Cardiac muscle cell (in vitro differentiated cells and primary cell): ENCODE measurements at regions not wholly inside any gene's neighbourhood (a gene's known extent, or its start where the extent isn't known, plus 50 kb on each side); places are given as distances from the start of the nearest gene placed in this dataset.

Source experiments
- DNase-seq, 2 donors: peaks; one replicate each; pipeline versions ENCODE4 v3.0.0 to v3.0.0-alpha.2; 2010 to 2017; ENCODE audit warnings: low read depth in 1 of 2, low spot score in 1 of 2
- H3K27ac ChIP-seq: fragments of 200-600 bp; sonication (generic); 2 replicates; pipeline ENCODE4 v1.5.1; 2016
- H3K27me3 ChIP-seq: fragments of 200-600 bp; sonication (generic); 2 replicates; pipeline ENCODE4 v1.6.0; 2016; ENCODE audit warnings: control low read depth
- H3K36me3 ChIP-seq: fragments of 200-600 bp; sonication (generic); 2 replicates; pipeline ENCODE4 v1.5.1; 2016; ENCODE audit warnings: control low read depth
- H3K4me1 ChIP-seq: fragments of 200-600 bp; sonication (generic); 2 replicates; pipeline ENCODE4 v1.8.1; 2017; ENCODE audit warnings: low read depth, mild to moderate bottlenecking, mixed run types
- H3K4me3 ChIP-seq: fragments of 200-600 bp; sonication (generic); 2 replicates; pipeline ENCODE4 v1.5.1; 2016; ENCODE audit warnings: mild to moderate bottlenecking
- H3K9me3 ChIP-seq: fragments of 200-600 bp; sonication (generic); 2 replicates; pipeline ENCODE4 v1.5.1; 2017; ENCODE audit warnings: low read depth, mild to moderate bottlenecking, control low read depth
- CTCF ChIP-seq: IDR thresholded peaks from 2 replicates; pipeline ENCODE4 v1.5.1; 2012; ENCODE audit warnings: low read depth, mild to moderate bottlenecking, low read length

- no peaks in the 10 kb centered on the region for H3K27me3 ChIP-seq
- no peaks in the 10 kb centered on the region for H3K4me1 ChIP-seq
- no peak overlapping the region for H3K4me3 ChIP-seq
- H3K27ac ChIP-seq, result no peak overlapping the region
- TF ChIP-seq CTCF, result no peak
- no peaks in the 10 kb centered on the region for H3K9me3 ChIP-seq
- H3K36me3 ChIP-seq, result no peaks in the 10 kb centered on the region
- no peak for DNase-seq
Measured at GRCh38 chr2:133976659-133977058, 277.2 kb upstream of the MGAT5 start.

GRCh38 chr2:133977405-133977804 lies 276.5 kb upstream of the MGAT5 start:
- no peaks in the 10 kb centered on the region for H3K9me3 ChIP-seq
- no peaks in the 10 kb centered on the region for H3K4me1 ChIP-seq
- no peak overlapping the region for H3K4me3 ChIP-seq
- H3K27ac ChIP-seq, result no peak overlapping the region
- H3K27me3 ChIP-seq, result no peaks in the 10 kb centered on the region
- no peak for DNase-seq
- no peaks in the 10 kb centered on the region for H3K36me3 ChIP-seq
- no peak for TF ChIP-seq CTCF

GRCh38 chr2:133982256-133982655 lies 271.6 kb upstream of the MGAT5 start:
- Histone ChIP-seq H3K27me3 (no peaks in the 10 kb centered on the region), H3K9me3 (no peaks in the 10 kb centered on the region), H3K36me3 (no peaks in the 10 kb centered on the region), H3K4me3 (no peak overlapping the region), H3K4me1 (peaks cover 13% of the 10 kb centered on the region), H3K27ac (no peak overlapping the region)
- no peak for DNase-seq
- no peak for TF ChIP-seq CTCF

- Histone ChIP-seq H3K4me3 (no peak overlapping the region), H3K36me3 (no peaks in the 10 kb centered on the region), H3K4me1 (peaks cover 15% of the 10 kb centered on the region), H3K27me3 (no peaks in the 10 kb centered on the region), H3K27ac (peak overlapping the region; percentile 83), H3K9me3 (no peaks in the 10 kb centered on the region)
- no peak for DNase-seq
- TF ChIP-seq CTCF, result no peak
Measured at GRCh38 chr2:133985563-133985962, 268.3 kb upstream of the MGAT5 start.

GRCh38 chr2:133986081-133986837 lies 267.6 kb upstream of the MGAT5 start:
- no peak for TF ChIP-seq CTCF
- no peak overlapping the region for H3K4me3 ChIP-seq
- peak; percentile 34 to 67 for DNase-seq
- H3K9me3 ChIP-seq, result no peaks in the 10 kb centered on the region
- H3K4me1 ChIP-seq, result peaks cover 15% of the 10 kb centered on the region
- no peaks in the 10 kb centered on the region for H3K36me3 ChIP-seq
- H3K27me3 ChIP-seq, result no peaks in the 10 kb centered on the region
- H3K27ac ChIP-seq, result peak overlapping the region; percentile 83
